HG02571 (cell line): ENCODE measurements at regions not wholly inside any gene's neighbourhood (a gene's known extent, or its start where the extent isn't known, plus 50 kb on each side); places are given as distances from the start of the nearest gene placed in this dataset.

ENCODE experiments used
- ATAC-seq: cut with Tn5 transposase; IDR thresholded peaks from one replicate; pipeline ENCODE4 v1.9.1; 2021; ENCODE audit warnings: mild to moderate bottlenecking, moderate library complexity; ENCODE audit not compliant: unreplicated experiment

DNA sequence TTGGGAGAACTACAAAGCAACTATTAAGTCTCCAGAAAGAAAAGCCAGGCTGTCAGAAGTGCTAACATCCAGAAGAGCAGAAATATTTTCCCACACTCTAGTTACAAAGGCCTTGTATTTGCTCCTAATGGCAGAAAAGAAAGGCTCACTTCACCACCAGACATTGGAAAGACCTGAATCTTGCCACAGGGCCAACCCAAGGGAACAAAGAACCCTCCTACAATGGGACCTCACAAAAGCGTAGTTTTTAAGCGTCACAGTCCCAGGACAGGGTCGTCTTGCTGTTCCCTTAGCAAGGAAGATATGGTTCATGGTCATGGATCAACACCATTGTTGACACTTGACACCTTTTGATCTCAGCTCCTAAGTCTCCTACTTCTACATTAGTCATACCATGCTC lies 119.1 kb downstream of the RPS29 start:
- ATAC-seq = no peak

DNA sequence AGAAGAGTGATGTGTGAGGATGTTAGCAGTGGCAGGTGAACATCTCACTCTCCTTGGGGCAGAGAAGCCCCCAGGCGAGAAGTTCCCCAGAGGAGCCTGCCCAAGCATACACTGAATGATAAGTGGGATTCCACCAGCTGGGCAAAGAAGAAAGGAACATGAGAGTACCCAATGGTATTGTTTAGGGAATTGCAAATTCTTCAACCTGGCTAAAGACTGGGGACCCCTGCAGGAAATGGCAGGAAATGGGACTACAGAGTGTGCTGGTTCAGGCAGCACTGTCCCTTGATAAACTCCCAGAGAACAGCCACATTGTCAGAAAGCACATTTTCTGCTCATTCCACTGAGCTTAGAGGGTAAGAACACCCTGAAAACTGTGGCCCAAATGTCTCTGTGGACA lies 121.3 kb downstream of the RPS29 start:
- ATAC-seq = no peak

DNA sequence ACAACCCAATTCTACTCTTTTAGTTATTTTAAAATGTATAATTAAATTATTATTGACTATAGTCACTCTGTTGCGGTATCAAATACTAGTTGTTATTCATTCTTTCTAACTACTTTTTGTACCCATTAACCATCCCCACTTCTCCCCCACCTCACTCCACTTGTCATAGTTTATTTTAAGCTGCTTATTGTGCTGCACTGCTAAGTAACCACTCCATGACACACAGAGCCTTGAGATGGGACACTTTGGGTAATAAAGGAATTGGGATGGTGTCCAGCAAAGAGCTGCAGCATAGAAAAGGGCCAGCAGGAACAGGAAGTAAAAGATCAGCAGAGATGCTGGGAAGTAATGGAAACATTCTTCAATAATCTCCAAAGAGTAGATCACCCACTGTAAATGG lies 123.0 kb downstream of the RPS29 start:
- ATAC-seq = no peak

DNA sequence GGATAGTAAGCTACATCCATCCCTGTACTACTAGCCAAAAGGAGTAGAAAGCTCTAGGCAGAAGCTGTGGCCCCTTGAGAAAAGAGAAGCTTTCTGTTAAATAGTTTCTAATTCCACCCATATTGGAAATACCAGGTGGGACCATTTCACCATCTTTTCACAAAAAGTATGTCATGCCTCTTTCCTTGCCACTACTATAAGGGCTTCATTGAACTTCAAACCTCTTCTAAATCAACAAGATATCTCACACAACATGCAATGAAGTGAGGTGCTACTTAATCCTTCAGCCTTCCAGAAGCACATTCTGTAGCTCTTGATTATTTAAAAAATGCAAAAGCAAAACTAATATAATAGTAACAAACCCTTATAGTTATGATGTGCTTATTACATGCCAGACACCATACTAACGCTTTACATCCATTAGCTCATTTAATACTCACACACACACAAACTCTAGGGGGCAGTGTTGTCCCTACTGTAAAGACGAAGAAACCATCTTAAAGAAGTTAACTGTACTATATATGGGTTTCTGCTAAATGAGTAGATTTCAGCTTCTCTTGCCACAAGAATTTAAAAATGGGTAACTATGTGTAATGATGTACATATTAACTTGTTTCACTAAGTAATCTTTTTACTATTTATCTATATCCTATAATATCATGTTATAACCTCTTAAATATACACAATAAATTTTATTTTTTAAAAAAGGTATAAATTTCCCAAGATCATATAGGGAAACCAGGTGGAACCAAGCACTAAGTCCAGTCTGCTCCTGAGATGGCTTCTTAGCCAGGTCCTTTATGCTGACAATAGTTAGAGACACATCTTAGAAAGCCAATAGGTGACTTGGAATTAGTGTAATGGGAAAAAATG lies 124.4 kb downstream of the RPS29 start:
- ATAC-seq = peak; percentile 82

DNA sequence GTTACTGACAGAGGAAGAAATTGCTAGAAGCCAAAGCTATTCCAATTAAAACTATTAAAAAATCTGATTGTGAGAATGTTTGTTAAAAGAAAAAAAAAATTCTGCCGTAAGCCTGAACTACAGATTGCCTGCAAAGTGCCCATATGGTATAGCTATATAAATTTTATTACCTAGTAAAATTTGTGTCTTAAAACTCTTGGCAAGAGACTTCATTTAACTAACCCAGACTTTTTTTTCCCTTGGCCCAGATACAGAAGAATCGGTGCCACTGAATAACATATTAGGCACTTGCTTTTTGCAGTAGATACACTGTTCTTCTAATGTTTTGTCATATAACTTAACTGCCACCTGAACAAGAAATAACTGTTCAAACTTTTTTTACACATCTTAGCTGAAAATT lies 125.5 kb downstream of the RPS29 start:
- no peak for ATAC-seq

DNA sequence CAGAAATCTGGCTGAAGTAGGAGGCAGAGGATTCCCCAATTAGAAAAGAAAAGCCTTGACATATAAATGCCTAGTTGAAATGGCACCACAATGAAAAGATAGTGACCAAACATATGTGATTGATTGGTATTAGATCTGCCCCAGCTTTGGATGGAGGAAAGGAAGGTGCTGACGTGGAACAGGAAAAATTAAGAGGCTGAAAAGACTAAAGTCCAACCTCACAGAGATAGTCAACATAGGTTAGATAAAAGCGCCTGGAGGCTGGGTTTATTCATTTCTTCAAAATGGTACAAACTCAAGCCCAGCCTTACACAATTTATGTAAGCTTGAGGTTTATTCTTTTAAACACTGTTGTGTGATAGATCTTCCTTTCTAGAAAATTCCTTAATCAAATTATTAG lies 129.6 kb downstream of the RPS29 start:
- no peak for ATAC-seq

DNA sequence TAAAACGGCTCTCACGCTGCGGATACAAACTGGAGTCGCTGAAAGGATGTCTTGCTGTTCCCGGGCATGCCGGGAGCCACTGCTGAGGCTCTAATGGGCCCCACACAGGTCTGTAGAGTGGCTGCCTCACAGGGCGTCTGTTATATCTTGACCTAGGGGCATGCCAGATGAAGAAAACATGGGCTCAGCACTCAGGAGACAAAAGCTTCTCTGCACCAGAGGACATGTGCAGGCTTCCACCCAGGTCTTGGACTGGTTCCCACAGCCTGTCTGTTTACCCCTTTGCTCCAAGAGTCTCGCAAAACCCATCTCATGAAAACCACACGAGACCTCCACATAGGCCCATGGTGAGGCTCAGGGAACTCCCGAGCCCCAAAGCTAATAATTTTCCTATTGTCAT lies 134.2 kb downstream of the RPS29 start:
- no peak for ATAC-seq

DNA sequence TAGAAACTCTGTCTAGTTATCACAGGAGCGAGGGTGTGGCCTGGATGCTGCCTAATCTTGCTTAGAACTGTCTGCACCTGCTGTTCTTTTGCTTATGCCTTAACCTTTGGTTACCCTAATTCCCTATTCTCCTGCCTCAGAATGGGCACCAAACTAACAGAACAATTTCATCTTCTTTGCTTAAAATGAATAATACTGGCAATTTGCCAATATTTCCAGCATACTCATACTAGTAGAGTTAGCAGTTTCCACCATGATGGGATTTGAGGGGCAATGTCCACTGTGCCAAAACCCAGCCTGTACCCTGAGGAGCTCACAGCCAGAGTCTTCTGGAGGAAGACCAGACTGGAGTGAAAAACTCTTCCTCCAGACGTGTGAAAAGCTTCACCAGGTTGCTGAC lies 136.4 kb downstream of the RPS29 start:
- ATAC-seq = no peak

DNA sequence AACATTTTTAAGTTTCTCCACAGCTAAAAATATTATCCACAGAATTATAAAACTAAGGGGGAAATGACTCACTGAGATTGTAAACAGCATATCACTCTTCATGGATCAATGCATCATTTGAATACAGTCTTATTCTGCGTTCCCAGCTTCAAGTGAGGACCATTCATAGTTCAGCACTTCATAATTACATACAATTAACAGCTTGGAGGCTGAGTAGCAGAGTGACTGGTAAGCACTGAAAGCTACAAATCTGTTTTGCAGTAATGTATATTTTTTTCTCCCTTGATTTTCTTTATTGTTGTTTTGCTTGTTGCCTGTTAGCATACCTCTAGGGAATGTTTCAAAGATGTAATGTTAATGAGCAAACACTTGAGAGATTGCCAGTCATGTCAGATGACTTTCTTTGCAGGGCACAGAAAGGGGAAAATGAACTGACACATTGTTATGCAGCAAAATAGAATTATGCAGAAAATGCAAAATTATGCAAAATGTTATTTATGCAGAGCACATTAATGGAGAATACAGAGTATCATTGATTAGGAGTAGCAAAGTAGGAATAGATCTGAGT lies 138.6 kb downstream of the RPS29 start:
- ATAC-seq = no peak

DNA sequence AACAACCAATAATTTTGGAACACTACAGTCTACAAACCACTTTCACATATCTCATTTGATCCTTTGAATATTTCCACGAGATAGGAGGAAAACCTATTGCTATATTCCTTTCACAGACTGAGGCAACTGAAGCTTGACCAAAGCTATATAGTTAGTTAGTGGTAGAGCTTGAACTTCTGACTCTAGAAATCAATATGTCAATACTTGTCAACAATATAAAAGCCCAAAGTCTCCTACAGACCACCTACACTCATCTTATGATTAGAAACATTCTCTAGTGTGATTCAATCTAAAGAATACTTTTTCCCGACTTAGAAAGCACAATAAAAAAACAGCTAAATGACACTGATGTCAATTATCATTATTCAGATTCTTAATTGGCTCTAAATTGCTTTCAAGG lies 139.4 kb downstream of the RPS29 start:
- ATAC-seq = no peak

DNA sequence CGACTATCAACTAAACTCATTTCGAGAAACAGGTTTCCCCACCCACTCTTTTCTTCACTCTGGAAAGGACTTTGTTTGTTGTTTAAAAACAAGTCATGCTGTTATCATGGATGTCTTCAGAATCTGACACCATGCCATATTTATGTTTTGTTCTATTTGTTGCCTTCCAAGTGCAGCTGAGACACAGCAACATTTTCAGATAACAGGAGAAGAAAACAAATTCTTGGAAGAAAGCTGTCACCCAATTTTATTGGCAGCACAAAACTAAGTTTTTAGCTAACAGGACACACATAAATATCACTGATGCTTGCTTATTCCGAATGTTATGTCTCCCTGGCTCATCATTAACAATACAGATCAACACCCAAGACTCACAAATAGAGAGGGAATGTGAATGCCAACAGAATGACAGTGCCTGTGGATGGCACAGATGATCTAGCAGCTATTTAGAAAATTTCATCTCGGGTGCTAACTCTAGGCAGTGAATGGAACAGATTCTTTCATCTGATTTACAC lies 147.9 kb downstream of the RPS29 start:
- ATAC-seq = no peak

DNA sequence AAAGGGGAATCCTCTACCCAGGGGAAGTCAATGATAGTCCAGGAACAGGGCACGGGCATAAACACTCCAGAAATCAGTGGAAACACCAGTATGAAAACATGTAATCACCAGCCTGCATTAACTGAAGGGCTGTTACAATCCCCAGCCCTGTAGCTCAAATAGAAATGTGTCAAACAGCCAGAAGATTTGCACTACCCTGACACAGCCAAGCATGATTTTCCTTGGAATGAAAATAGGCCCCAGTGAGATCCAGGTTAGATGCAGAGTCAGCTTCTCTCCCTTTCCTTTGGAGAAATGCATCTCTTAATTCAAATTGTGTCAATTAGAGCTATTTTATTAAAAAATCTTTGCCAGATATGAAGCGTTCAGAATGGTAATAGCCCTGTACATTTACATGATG lies 158.1 kb downstream of the RPS29 start:
- no peak for ATAC-seq

DNA sequence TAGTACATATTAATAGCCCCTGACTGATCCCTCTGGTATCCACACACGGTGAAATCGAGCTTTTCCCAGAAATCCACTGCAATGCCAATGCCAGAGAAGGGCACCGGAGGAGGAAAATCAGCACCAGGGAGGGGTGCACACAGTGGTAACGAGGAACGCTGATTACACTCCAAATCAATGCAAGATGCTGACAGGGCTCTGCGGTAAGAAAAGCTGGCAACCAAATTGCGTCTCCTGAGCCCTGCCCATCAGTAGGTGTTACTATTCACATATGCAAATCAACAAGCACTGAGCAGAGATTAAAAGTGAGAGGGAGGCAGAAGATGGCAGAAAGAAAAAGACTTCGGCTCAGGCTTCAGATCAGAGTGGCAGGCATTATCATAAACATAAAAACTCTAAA lies 159.1 kb downstream of the RPS29 start:
- no peak for ATAC-seq

DNA sequence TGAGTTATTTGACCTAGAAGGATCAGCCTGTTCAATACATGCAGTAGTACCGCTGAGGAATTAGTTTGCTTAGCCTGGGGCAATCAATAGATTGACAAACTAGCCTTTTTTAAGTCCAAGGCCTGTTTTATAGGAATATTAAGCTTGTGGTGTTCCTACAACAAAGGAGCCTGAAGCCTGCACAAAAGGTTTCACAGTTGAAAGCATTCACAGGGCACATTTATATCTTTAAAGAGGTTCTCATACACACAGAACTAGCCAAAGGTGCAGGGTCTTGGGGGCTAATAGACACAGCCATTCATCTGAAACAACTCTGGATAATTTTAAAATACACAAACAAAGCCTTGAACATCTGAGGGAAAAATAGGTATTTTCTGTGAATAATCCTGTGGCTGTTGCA lies 160.3 kb downstream of the RPS29 start:
- no peak for ATAC-seq

DNA sequence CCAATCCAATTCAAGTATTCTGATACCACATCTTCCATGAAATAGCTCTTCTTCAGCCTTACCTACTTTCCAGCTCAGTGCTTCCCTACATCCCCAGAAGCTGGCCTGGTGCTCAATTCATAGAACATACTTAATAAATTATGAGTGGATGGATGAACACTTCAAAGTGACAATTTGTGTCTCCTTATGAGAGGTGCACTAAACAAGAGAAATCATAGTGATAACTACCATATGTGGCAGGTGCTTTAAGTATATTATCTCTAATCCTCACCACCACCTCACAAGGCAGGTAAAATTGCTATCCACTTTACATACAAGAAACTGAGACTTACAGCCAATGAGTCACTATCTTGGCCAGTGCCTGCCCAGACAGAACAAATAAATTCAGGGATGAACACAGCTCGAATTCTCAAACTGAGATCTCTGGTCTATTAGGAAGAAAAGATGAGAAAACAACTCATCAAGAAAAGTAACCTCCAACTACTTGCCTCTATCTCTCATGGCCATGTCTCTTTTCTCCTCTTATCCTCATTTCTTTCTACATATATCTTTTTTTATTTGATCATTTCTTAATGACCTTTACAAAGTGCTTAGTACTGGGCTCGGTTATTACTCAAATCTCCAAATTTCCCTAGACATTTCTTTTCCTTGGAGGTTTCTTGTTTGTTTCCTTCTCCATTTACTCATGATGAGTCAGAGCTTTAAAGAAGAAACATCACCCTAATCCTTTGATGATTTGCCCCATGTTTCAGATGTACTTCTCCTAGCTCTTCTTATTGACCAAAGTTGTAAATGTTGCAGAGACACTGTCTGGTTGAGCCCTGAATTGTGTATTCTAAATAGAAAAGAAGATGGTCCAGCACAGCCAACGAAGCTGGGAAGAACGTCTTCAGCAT lies 161.5 kb downstream of the RPS29 start:
- ATAC-seq = no peak

DNA sequence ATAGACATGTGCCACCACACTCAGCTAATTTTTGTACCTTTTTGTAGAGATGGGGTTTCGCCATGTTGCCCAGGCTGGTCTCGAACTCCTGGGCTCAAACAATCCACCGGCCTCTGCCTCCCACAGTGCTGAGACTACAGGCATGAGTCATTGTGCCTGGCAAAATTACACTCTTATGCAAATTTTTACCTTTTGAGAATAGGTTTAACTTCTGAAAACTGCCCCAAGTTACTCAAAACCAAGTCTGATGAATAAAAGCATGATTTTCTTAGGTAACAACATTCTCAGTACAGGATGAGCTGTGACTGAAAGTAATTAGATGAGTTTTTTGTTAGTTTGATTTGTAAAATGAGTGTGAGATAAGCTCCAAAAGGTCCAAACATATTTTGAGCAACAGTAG lies 166.0 kb downstream of the RPS29 start:
- ATAC-seq = no peak

DNA sequence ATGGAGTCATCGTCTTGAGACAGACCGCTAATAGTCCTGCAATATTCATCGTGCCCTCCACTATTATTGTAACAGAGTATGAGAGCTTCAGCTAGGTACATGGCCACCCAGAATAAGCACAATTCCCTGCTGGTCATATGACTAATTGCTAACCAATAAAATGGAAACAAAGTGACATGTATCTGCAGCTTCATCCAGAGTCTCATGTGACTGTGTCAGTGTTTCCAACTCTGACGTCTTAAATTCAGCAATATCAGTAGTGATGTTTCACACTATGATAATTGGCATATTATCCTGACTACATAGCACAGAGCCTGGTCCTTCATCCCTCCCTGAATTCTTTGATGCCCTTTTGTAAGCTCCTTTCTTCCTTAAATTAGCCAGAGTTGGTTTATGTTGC lies 167.4 kb downstream of the RPS29 start:
- no peak for ATAC-seq

DNA sequence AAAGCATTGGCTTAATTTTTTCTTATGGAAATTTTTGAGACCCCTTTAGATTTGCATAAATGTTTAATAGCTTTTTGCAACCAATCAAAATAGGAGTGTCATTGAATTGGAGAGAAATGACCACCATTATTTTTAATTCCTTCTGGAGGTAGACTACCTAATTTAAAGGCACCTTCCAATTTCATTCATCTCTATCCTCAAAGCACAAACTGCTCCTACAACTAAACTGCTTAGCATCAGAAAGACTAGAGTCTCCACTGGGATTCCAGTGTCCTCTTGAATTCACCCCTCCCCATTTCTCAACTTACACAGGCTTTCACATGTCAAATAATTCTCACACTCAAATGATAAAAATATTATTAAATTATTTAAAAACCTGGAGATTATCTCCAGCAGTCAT lies 168.4 kb downstream of the RPS29 start:
- no peak for ATAC-seq

DNA sequence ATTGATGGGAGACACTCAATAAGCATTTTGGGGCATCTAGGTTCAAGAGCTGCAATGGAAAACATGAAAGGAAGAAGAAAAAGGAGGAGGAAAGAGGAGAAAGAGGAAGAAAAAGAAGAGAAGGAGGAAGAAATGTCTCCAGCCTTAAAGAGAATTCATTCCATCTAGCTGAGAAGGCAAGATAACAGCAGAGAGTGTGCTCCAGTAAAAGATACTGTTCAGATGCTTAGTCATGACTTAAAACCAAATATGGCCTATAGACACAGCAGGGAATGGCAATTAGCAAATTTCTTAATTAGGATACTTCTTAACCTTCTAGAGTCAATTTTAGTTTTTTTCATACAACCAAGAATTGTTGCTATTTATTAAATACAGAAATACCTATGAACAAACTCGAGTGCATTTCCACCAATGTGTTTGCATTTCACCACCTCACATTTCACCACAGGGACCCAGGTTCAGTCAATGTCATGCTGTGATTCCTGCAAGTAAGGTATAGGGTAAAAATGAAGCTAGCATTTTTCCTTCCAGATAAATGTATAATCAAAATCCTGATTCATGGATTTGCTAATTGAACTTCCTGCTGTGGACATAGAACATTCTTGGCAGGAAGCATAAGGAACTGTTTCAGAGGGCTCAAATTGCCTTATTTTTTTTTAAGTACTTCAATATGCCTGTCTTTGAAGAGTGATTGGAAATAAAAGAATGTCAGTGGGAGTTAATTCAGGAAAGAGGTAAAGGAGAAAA lies 177.8 kb downstream of the RPS29 start:
- no peak for ATAC-seq

DNA sequence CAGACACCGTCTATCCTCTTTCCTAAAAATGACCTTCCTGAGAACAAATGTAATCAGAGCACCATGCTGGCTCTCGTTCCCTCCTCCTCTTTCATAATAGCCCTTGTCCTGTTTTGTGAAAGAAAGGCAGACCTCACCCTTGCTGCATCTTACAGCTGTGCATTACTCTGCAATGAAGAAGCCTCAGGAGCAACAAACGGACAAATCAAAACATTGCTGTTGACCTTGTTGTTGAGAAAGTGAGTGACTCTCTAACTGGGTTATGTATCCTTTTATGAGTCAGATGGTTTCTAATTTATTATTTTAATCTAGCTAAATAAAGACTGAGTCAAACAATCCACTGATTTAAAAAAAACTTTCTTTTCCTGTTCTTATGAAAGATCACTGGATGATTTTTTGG lies 180.9 kb downstream of the RPS29 start:
- no peak for ATAC-seq

DNA sequence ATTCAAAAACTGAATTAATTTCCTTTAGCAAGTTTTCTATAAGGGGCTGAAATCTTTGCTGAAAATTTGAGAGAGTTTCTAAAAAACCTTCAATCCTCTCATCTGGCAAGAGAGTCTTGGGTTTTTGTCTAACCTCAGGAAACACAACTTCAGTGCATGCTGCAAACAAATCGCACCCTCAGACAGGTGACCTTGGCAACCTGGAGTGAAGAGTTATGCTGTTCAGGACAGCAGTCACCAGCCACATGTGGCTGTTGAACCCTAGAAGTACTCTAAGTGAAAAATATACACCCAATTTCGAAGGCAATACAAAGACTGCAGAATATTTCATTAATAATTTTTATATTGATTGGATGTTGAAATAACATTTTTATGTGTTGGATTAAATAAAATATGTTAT lies 184.8 kb downstream of the RPS29 start:
- ATAC-seq = no peak
